Neural crest cell (in vitro differentiated cells): ENCODE measurements at regions not wholly inside any gene's neighbourhood (a gene's known extent, or its start where the extent isn't known, plus 50 kb on each side); places are given as distances from the start of the nearest gene placed in this dataset.

Experiments used
- DNase-seq: peaks from one replicate; pipeline ENCODE4 v3.0.0; 2021; ENCODE audit warnings: low read depth, mixed read lengths, low spot score
- H3K27ac Mint-ChIP-seq: one replicate; pipeline ENCODE4 v1.8.0; 2021; ENCODE audit warnings: mild to moderate bottlenecking, mixed read lengths; ENCODE audit not compliant: unreplicated experiment
- H3K27me3 Mint-ChIP-seq: 2 replicates; pipeline ENCODE4 v1.8.0; 2021; ENCODE audit warnings: low read depth, mild to moderate bottlenecking, mixed read lengths
- H3K36me3 Mint-ChIP-seq: 2 replicates; pipeline ENCODE4 v1.8.0; 2021; ENCODE audit warnings: low read depth, mild to moderate bottlenecking, mixed read lengths
- H3K4me1 Mint-ChIP-seq: 2 replicates; pipeline ENCODE4 v1.8.0; 2021; ENCODE audit warnings: mixed read lengths
- H3K4me3 Mint-ChIP-seq: one replicate; pipeline ENCODE4 v1.8.0; 2021; ENCODE audit warnings: mild to moderate bottlenecking, mixed read lengths
- H3K9me3 Mint-ChIP-seq: 2 replicates; pipeline ENCODE4 v1.8.0; 2021; ENCODE audit warnings: mixed read lengths
- CTCF ChIP-seq: fragments of 200-600 bp; sonication (generic); conservative IDR thresholded peaks from 2 replicates; pipeline ENCODE4 v1.5.0; 2021; ENCODE audit warnings: antibody characterized with exemption, mild to moderate bottlenecking

DNA sequence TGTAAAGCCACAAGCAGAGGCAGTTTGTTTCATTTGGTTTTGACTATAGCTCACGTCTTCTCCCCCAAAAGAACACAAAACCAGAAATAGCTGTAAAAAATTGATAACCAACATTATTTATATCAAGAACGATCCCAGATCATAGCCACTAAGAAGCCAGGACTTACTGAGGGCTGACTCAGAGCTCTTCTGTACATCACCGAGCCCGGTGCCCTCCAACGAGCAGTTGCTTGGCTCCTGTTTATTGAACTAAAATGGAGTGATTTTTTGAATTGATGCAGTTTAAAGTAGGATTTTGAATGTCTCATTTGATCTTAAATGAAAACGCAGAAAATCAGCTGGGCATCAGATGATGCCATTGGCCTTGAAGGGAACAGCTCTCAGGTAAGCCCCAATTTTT is 343.3 kb downstream of the INSIG2 start:
- Mint-ChIP-seq H3K27ac (no peak overlapping the region), H3K4me3 (no peak overlapping the region), H3K36me3 (no peaks in the 10 kb centered on the region), H3K27me3 (peaks cover 59% of the 10 kb centered on the region), H3K4me1 (peaks cover 4% of the 10 kb centered on the region), H3K9me3 (no peaks in the 10 kb centered on the region)
- DNase-seq = no peak
- no peak for TF ChIP-seq CTCF

DNA sequence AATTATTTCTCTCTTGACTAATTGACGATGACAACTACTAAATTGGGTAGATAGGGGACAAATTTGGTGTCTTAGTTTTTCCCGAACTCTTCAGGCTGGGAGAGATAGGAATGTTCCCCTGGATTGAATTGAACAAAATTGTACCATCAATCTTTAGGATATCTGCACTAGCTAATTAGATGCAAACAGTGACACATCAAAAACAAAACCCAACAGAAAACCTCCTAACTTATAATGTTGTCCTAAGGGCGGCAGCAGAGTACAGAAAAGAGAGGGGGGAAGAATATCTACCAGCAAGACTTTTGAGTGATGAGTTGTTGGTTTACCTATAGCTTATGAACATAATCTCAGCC is 342.9 kb downstream of the INSIG2 start:
- H3K4me3 Mint-ChIP-seq = no peak overlapping the region

GRCh38 chr2:118430510-118431164 is 342.4 kb downstream of the INSIG2 start:
- Mint-ChIP-seq H3K9me3 (no peaks in the 10 kb centered on the region), H3K27ac (no peak overlapping the region), H3K36me3 (no peaks in the 10 kb centered on the region), H3K27me3 (peaks cover 59% of the 10 kb centered on the region), H3K4me3 (no peak overlapping the region), H3K4me1 (peaks cover 4% of the 10 kb centered on the region)
- TF ChIP-seq CTCF = no peak
- no peak for DNase-seq

More for the DNA sequence above, 342.9 kb downstream of the INSIG2 start:
- no peak for DNase-seq
- no peaks in the 10 kb centered on the region for H3K36me3 Mint-ChIP-seq
- no peaks in the 10 kb centered on the region for H3K9me3 Mint-ChIP-seq
- H3K27me3 Mint-ChIP-seq = peaks cover 59% of the 10 kb centered on the region
- H3K4me1 Mint-ChIP-seq = peaks cover 4% of the 10 kb centered on the region
- no peak for TF ChIP-seq CTCF
- H3K27ac Mint-ChIP-seq = no peak overlapping the region

GRCh38 chr2:118425191-118425590 is 336.9 kb downstream of the INSIG2 start:
- Mint-ChIP-seq H3K4me3 (no peak overlapping the region), H3K36me3 (peaks cover 4% of the 10 kb centered on the region), H3K27me3 (peaks cover 38% of the 10 kb centered on the region), H3K9me3 (peaks cover 4% of the 10 kb centered on the region), H3K27ac (no peak overlapping the region), H3K4me1 (no peaks in the 10 kb centered on the region)
- DNase-seq = no peak
- TF ChIP-seq CTCF = no peak

DNA sequence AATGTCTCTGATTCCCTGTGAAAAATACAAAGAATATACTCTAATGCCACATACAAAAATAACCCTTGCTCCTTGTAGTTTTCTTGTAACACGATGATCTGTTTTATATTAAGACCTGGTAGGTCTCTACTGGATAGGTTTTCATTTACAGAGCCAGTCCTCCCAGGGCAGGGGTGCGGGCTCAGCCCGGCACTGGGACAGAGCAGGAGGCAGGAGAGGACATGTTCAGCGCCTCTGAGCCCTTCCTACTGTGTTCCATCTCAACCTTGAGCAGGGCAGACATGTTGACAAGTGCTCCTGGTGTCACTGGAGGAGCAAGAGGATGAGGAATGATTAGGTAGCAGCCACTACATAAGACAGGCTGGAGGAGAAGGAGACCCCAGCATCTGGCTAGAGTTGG is 335.5 kb downstream of the INSIG2 start:
- H3K4me3 Mint-ChIP-seq = no peak overlapping the region
- H3K27me3 Mint-ChIP-seq = peaks cover 31% of the 10 kb centered on the region
- no peak overlapping the region for H3K27ac Mint-ChIP-seq
- H3K9me3 Mint-ChIP-seq = peaks cover 4% of the 10 kb centered on the region
- no peaks in the 10 kb centered on the region for H3K4me1 Mint-ChIP-seq
- peaks cover 4% of the 10 kb centered on the region for H3K36me3 Mint-ChIP-seq
- no peak for TF ChIP-seq CTCF
- DNase-seq = no peak
